ENCODE measurements at regions not wholly inside any gene's neighbourhood (a gene's known extent, or its start where the extent isn't known, plus 50 kb on each side); places are given as distances from the start of the nearest gene placed in this dataset.

DNA sequence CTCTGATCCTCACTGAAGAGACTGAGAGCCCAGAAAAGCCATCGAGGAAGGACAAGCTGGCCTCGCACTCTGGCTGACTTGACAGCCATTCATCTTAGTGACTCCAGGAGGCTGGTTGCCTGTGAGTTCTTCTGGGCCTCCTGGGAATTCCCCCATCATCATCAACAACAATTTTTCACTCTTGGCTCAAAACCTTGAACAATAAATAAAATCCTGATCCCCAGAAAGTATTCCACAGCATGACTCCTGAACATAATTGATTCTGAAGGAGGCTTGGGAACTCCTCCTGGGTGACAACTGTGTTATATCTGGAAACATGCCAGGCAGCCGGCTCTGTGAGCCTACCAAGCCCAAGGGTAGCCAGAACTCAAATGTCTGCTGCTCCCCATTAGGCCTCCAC lies 188.6 kb downstream of the SHQ1 start:
- no peaks in the 10 kb centered on the region for H3K27me3 ChIP-seq (replicated peaks; ENCODE audit: control insufficient read depth, insufficient read depth, low read length)
- no peaks in the 10 kb centered on the region for H3K36me3 ChIP-seq (ENCODE audit: control insufficient read depth, insufficient read depth, low read length)
- no peak overlapping the region for H3K4me3 ChIP-seq (replicated peaks; ENCODE audit: low read depth, low read length)
- TF ChIP-seq, protein P1, sequence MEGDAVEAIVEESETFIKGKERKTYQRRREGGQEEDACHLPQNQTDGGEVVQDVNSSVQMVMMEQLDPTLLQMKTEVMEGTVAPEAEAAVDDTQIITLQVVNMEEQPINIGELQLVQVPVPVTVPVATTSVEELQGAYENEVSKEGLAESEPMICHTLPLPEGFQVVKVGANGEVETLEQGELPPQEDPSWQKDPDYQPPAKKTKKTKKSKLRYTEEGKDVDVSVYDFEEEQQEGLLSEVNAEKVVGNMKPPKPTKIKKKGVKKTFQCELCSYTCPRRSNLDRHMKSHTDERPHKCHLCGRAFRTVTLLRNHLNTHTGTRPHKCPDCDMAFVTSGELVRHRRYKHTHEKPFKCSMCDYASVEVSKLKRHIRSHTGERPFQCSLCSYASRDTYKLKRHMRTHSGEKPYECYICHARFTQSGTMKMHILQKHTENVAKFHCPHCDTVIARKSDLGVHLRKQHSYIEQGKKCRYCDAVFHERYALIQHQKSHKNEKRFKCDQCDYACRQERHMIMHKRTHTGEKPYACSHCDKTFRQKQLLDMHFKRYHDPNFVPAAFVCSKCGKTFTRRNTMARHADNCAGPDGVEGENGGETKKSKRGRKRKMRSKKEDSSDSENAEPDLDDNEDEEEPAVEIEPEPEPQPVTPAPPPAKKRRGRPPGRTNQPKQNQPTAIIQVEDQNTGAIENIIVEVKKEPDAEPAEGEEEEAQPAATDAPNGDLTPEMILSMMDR (IDR thresholded peaks at IDR 0.05; ENCODE audit: insufficient read depth, low read length, poor library complexity, severe bottlenecking) = no peak
- no peak for DNase-seq (ENCODE audit: extremely low read depth, insufficient read length)

DNA sequence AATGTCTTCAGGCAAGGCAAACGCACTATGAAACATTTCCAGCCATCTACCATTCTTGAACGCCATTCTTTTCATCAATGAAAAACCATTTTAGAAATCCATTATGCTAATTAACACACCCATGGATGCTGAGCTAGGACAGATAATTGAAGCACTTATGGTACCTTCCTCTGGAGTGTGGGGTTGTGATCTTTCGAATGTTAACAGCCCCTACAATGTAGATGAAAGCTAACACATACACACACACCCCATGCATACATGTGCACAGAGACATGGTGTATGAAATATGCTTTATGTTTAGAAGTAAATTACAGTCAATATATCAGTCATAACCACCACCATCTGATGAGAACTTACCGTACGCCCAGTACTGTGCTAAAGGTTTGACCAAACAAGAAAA lies 189.1 kb downstream of the SHQ1 start:
- Histone ChIP-seq H3K36me3 (ENCODE audit: control insufficient read depth, insufficient read depth, low read length) (no peaks in the 10 kb centered on the region), H3K27me3 (replicated peaks; ENCODE audit: control insufficient read depth, insufficient read depth, low read length) (no peaks in the 10 kb centered on the region), H3K4me3 (replicated peaks; ENCODE audit: low read depth, low read length) (no peak overlapping the region)
- TF ChIP-seq, protein P1 (IDR thresholded peaks at IDR 0.05; ENCODE audit: insufficient read depth, low read length, poor library complexity, severe bottlenecking) = no peak
- DNase-seq (ENCODE audit: extremely low read depth, insufficient read length) = no peak

DNA sequence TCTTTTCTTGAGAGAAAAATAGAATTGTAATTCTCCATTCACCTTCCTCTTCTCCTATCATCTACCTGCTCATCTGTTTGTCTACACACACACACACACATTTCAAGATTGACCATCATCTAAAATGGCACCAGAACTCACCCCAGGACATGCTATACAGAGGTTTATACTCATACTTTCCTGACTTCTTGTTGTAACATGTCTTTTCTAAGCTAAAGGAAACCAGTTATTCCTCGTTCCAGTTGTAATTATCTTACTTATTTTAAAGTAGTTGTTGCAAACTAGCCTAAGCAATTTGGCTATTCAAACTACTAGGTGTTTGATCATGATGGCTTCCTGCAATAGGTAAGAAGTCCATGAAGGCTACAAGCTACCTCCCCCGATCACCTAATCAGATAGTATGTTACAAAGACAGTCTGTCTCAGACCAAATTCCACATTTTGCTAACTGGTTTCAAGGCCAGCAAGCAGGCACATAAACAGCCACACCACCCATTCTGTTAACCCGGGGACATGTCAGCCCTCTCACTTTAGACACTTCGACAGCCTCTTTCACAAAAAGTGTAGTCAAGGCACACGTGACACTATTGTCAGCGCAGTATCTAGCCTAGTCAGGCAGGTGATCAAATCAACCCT lies 189.7 kb downstream of the SHQ1 start:
- DNase-seq (ENCODE audit: extremely low read depth, insufficient read length) = no peak
- no peak overlapping the region for H3K4me3 ChIP-seq (replicated peaks; ENCODE audit: low read depth, low read length)
- TF ChIP-seq, protein P1 (IDR thresholded peaks at IDR 0.05; ENCODE audit: insufficient read depth, low read length, poor library complexity, severe bottlenecking) = no peak
- no peaks in the 10 kb centered on the region for H3K36me3 ChIP-seq (ENCODE audit: control insufficient read depth, insufficient read depth, low read length)
- no peaks in the 10 kb centered on the region for H3K27me3 ChIP-seq (replicated peaks; ENCODE audit: control insufficient read depth, insufficient read depth, low read length)

DNA sequence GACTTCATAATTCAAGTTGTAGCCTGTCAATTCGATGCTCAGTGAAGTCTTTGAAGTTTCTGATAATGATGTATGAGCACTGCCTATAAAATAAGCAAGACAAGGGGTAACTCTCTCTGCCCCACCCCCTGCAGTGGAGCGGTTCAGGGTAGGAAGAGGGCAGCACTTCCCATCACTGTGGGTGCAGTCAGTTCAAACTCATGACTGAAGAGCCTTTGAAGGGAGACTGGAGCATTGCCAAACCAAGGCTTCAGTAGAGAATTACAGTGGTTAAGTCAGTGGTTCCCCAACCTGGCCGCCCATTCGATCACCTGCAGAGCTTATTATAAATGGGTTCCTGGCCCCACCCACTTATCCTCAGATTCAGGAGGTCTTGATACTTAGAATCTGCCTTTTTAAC lies 190.6 kb downstream of the SHQ1 start:
- no peak for DNase-seq (ENCODE audit: extremely low read depth, insufficient read length)
- TF ChIP-seq, protein P1 (IDR thresholded peaks at IDR 0.05; ENCODE audit: insufficient read depth, low read length, poor library complexity, severe bottlenecking) = no peak
- Histone ChIP-seq H3K27me3 (replicated peaks; ENCODE audit: control insufficient read depth, insufficient read depth, low read length) (no peaks in the 10 kb centered on the region), H3K36me3 (ENCODE audit: control insufficient read depth, insufficient read depth, low read length) (no peaks in the 10 kb centered on the region), H3K4me3 (replicated peaks; ENCODE audit: low read depth, low read length) (no peak overlapping the region)

DNA sequence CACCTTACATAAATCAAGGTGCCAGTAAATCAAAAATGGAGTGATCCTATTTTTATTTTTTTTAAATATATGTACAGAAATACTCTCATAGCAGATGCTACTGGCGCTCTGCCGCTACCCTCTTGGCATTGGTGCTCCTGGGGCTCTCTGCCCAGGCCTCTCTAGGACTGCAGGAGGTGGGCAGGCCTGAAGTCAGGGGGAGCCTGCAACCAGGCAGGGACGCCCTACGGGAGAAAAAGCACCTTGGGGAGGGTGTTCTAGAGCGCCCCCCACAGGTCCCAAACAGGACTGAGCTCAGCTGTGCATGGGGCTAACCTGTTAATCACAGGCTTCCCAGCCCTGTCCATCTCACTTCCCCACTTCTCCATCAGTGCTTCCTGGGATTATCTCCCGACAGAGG lies 192.5 kb downstream of the SHQ1 start:
- Histone ChIP-seq H3K27me3 (replicated peaks; ENCODE audit: control insufficient read depth, insufficient read depth, low read length) (no peaks in the 10 kb centered on the region), H3K4me3 (replicated peaks; ENCODE audit: low read depth, low read length) (no peak overlapping the region), H3K36me3 (ENCODE audit: control insufficient read depth, insufficient read depth, low read length) (no peaks in the 10 kb centered on the region)
- TF ChIP-seq, protein P1 (IDR thresholded peaks at IDR 0.05; ENCODE audit: insufficient read depth, low read length, poor library complexity, severe bottlenecking) = peak; percentile 35
- no peak for DNase-seq (ENCODE audit: extremely low read depth, insufficient read length)

DNA sequence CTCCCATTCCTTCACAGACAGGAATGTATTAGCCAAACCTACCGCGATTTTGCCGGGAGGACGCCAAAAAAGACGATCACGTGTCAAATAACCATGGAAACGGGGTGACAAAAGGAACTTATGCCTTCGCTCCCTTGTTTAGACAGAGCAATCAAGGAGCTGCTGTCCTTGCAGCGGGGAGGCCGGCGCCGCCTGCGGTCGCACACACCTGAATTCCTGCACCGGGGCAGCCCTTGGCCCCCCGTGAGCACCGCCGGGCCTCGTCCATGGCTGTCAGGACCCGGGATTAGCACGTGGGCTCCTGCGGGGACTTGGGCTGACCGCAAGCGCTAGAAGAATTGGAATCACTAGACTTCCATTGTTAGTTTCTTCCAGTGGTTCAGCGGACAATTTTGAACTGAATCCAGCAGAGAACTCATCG lies 193.1 kb downstream of the SHQ1 start:
- no peak for DNase-seq (ENCODE audit: extremely low read depth, insufficient read length)
- Histone ChIP-seq H3K36me3 (ENCODE audit: control insufficient read depth, insufficient read depth, low read length) (no peaks in the 10 kb centered on the region), H3K27me3 (replicated peaks; ENCODE audit: control insufficient read depth, insufficient read depth, low read length) (no peaks in the 10 kb centered on the region), H3K4me3 (replicated peaks; ENCODE audit: low read depth, low read length) (no peak overlapping the region)
- TF ChIP-seq, protein P1 (IDR thresholded peaks at IDR 0.05; ENCODE audit: insufficient read depth, low read length, poor library complexity, severe bottlenecking) = no peak
